Gastrocnemius medialis (tissue), 4 donors: ENCODE measurements at regions not wholly inside any gene's neighbourhood (a gene's known extent, or its start where the extent isn't known, plus 50 kb on each side); places are given as distances from the start of the nearest gene placed in this dataset.

Source experiments
- ATAC-seq, 2 donors: fragments of 150-250 bp; one replicate each; pipeline ENCODE4 v1.9.1; 2016
- DNase-seq, 2 donors: peaks; one replicate each; pipeline ENCODE4 v3.0.0-alpha.2; 2019
- H3K27ac ChIP-seq, 4 donors: fragments of 200-600 bp; sonication (generic); 1 replicate in 1 of 4; 2 replicates in 3 of 4; pipeline ENCODE4 v1.5.1; 2016 to 2018; ENCODE audit warnings: mild to moderate bottlenecking in 2 of 4, moderate library complexity in 1 of 4
- H3K27me3 ChIP-seq, 3 donors: fragments of 200-600 bp; sonication (generic) in 2 of 3; 1 replicate in 1 of 3; 2 replicates in 2 of 3; pipeline versions ENCODE4 v1.5.1 to v1.6.0; 2016 to 2019; ENCODE audit warnings: mild to moderate bottlenecking in 1 of 3, moderate library complexity in 1 of 3
- H3K36me3 ChIP-seq, 2 donors: fragments of 200-600 bp; sonication (generic) in 1 of 2; one replicate each; pipeline ENCODE4 v1.5.1; 2017 to 2018
- H3K4me1 ChIP-seq, 2 donors: fragments of 200-600 bp; sonication (generic) in 1 of 2; one replicate each; pipeline ENCODE4 v1.5.1; 2016 to 2017; ENCODE audit warnings: mild to moderate bottlenecking in 2 of 2
- H3K4me3 ChIP-seq, 4 donors: fragments of 200-600 bp; sonication (generic) in 3 of 4; 1 replicate in 1 of 4; 2 replicates in 3 of 4; pipeline ENCODE4 v1.5.1; 2016 to 2019; ENCODE audit warnings: mild to moderate bottlenecking in 2 of 4
- H3K9me3 ChIP-seq, 3 donors: fragments of 200-600 bp; sonication (generic) in 2 of 3; 1 replicate in 1 of 3; 2 replicates in 2 of 3; pipeline ENCODE4 v1.5.1; 2016 to 2019
- CTCF ChIP-seq, 5 experiments: fragments of 450-650 bp in 3 of 5; fragments of 200-600 bp in 2 of 5; sonication (generic) in 2 of 5; IDR thresholded peaks in 4 of 5; conservative IDR thresholded peaks in 1 of 5; 1 replicate in 4 of 5; 2 replicates in 1 of 5; pipeline ENCODE4 v1.5.1; 2016 to 2019; ENCODE audit warnings: antibody characterized with exemption in 5 of 5, mild to moderate bottlenecking in 3 of 5, moderate library complexity in 3 of 5
- POLR2A ChIP-seq, 2 donors: fragments of 450-650 bp; IDR thresholded peaks; one replicate each; pipeline ENCODE4 v1.6.1; 2017; ENCODE audit warnings: antibody characterized with exemption in 2 of 2, mild to moderate bottlenecking in 2 of 2, moderate library complexity in 2 of 2
- in situ Hi-C, 4 donors: fragments of 200-750 bp; cut with MboI; loops; one replicate each; pipeline versions ENCODE4 v1.15.0 to v1.8.0; 2017; ENCODE audit warnings: low sequenced_read_pairs in 4 of 4
- intact Hi-C: fragments of 100-400 bp; cut with DNase I; formaldehyde crosslinking; loops from one replicate; pipeline ENCODE4 v1.15.1; 2023; ENCODE audit warnings: low total_unique reads

- no peak for TF ChIP-seq POLR2A (IDR thresholded peaks at IDR 0.05)
- TF ChIP-seq CTCF (IDR thresholded peaks at IDR 0.05 in 4 of 5, conservative IDR thresholded peaks at IDR 0.05 in 1 of 5), result no peak
- Histone ChIP-seq H3K9me3 (no peaks in the 10 kb centered on the region), H3K4me3 (no peak overlapping the region), H3K27ac (no peak overlapping the region), H3K27me3 (peaks cover 0 to under 1% (median 0%) of the 10 kb centered on the region in 3 donors), H3K36me3 (no peaks in the 10 kb centered on the region), H3K4me1 (no peaks in the 10 kb centered on the region)
- intact Hi-C loops, result no loop called here
- ATAC-seq (no peak), DNase-seq (no peak)
- in situ Hi-C loops, result no loop called here
Measured at GRCh38 chr14:84797326-84797725, 732.6 kb upstream of the FLRT2 start.

- H3K27me3 ChIP-seq, result peaks cover 0 to 4% (median 0%) of the 10 kb centered on the region in 3 donors
- no peaks in the 10 kb centered on the region for H3K9me3 ChIP-seq
- in situ Hi-C loops (no loop called here), intact Hi-C loops (no loop called here)
- ATAC-seq (no peak), DNase-seq (no peak)
- H3K4me3 ChIP-seq, result no peak overlapping the region
- no peaks in the 10 kb centered on the region for H3K4me1 ChIP-seq
- no peak overlapping the region for H3K27ac ChIP-seq
- TF ChIP-seq POLR2A (IDR thresholded peaks at IDR 0.05) (no peak), CTCF (IDR thresholded peaks at IDR 0.05 in 4 of 5, conservative IDR thresholded peaks at IDR 0.05 in 1 of 5) (no peak)
- no peaks in the 10 kb centered on the region for H3K36me3 ChIP-seq
Measured at GRCh38 chr14:84804468-84804867, 725.5 kb upstream of the FLRT2 start.

- no peak overlapping the region for H3K4me3 ChIP-seq
- no peaks in the 10 kb centered on the region for H3K9me3 ChIP-seq
- intact Hi-C loops, result no loop called here
- H3K4me1 ChIP-seq, result no peaks in the 10 kb centered on the region
- in situ Hi-C loops, result no loop called here
- ATAC-seq, result no peak
- H3K27me3 ChIP-seq, result peaks cover 0 to 4% (median 0%) of the 10 kb centered on the region in 3 donors
- no peaks in the 10 kb centered on the region for H3K36me3 ChIP-seq
- H3K27ac ChIP-seq, result no peak overlapping the region
- no peak for TF ChIP-seq POLR2A (IDR thresholded peaks at IDR 0.05)
- TF ChIP-seq CTCF (IDR thresholded peaks at IDR 0.05 in 4 of 5, conservative IDR thresholded peaks at IDR 0.05 in 1 of 5), result no peak
- DNase-seq, result no peak
Measured at GRCh38 chr14:84804895-84805294, 725.0 kb upstream of the FLRT2 start.

GRCh38 chr14:84806181-84806580, 723.8 kb upstream of the FLRT2 start:
- no peak for TF ChIP-seq CTCF (IDR thresholded peaks at IDR 0.05 in 4 of 5, conservative IDR thresholded peaks at IDR 0.05 in 1 of 5)
- no peak for TF ChIP-seq POLR2A (IDR thresholded peaks at IDR 0.05)
- H3K9me3 ChIP-seq, result no peaks in the 10 kb centered on the region
- ATAC-seq (no peak), DNase-seq (no peak)
- H3K36me3 ChIP-seq, result no peaks in the 10 kb centered on the region
- no peak overlapping the region for H3K27ac ChIP-seq
- no peak overlapping the region for H3K4me3 ChIP-seq
- intact Hi-C loops, result no loop called here
- in situ Hi-C loops, result no loop called here
- peaks cover 0 to 4% (median 0%) of the 10 kb centered on the region in 3 donors for H3K27me3 ChIP-seq
- no peaks in the 10 kb centered on the region for H3K4me1 ChIP-seq

GRCh38 chr14:84806622-84807021, 723.3 kb upstream of the FLRT2 start:
- in situ Hi-C loops, result no loop called here
- no peaks in the 10 kb centered on the region for H3K4me1 ChIP-seq
- no peak overlapping the region for H3K4me3 ChIP-seq
- no peak overlapping the region for H3K27ac ChIP-seq
- peaks cover 0 to 4% (median 0%) of the 10 kb centered on the region in 3 donors for H3K27me3 ChIP-seq
- no peak for TF ChIP-seq CTCF (IDR thresholded peaks at IDR 0.05 in 4 of 5, conservative IDR thresholded peaks at IDR 0.05 in 1 of 5)
- no peak for TF ChIP-seq POLR2A (IDR thresholded peaks at IDR 0.05)
- intact Hi-C loops, result no loop called here
- DNase-seq, result no peak
- ATAC-seq, result no peak
- no peaks in the 10 kb centered on the region for H3K9me3 ChIP-seq
- no peaks in the 10 kb centered on the region for H3K36me3 ChIP-seq
